ENCODE measurements at regions not wholly inside any gene's neighbourhood (a gene's known extent, or its start where the extent isn't known, plus 50 kb on each side); places are given as distances from the start of the nearest gene placed in this dataset.

GRCh38 chr2:103002954-103003353 lies 241.1 kb downstream of the TMEM182 start:
- no peaks in the 10 kb centered on the region for H3K9me3 ChIP-seq (ENCODE audit: low read length)
- ATAC-seq (no peak), FAIRE-seq (no peak), DNase-seq (ENCODE audit: low spot score) (no peak)
- no peak overlapping the region for H3K9ac ChIP-seq (ENCODE audit: insufficient read depth, low read depth, low read length)
- H3K4me2 ChIP-seq (ENCODE audit: low read depth, low read length), result no peak overlapping the region
- in situ Hi-C loops (cut with HindIII; ENCODE audit: extremely low pct_ligation_motif_present, low pct_unique_long_range_greater_than_20kb), result no loop called here
- no peak overlapping the region for H3K27ac ChIP-seq (ENCODE audit: extremely low read length, insufficient read depth, low read length)
- intact Hi-C loops (cut with micrococcal nuclease; ENCODE audit: unreplicated experiment), result no loop called here
- no peak overlapping the region for H2AFZ ChIP-seq (ENCODE audit: low read length)
- 4% methylated on average over 4 of the region's 4 CpGs for WGBS (ENCODE audit: low lambda C conversion rate)
- no peaks in the 10 kb centered on the region for H3K79me2 ChIP-seq (ENCODE audit: insufficient read depth, low read length)
- no peaks in the 10 kb centered on the region for H3K27me3 ChIP-seq (ENCODE audit: control insufficient read depth in 1 of 2, insufficient read depth in 2 of 2, low read length in 2 of 2)
- H3K4me3 ChIP-seq (replicated peaks in 1 of 3; ENCODE audit: insufficient read depth in 1 of 3, low read depth in 2 of 3, low read length in 3 of 3), result no peak overlapping the region
- ChIA-PET CTCF (ENCODE audit: low intra/inter-chr PET ratio, low total read pairs) (no interaction called here), POLR2A (no interaction called here)
- no peaks in the 10 kb centered on the region for H3K36me3 ChIP-seq (replicated peaks in 1 of 2; ENCODE audit: control insufficient read depth in 1 of 2, insufficient read depth in 2 of 2, low read length in 2 of 2)
- no peaks in the 10 kb centered on the region for H3K4me1 ChIP-seq (ENCODE audit: insufficient read depth, low read length)
- TF ChIP-seq JUNB (CRISPR knock-in tag; IDR thresholded peaks at IDR 0.05; ENCODE audit: borderline replicate concordance), result no peak
- no peak for TF ChIP-seq ZNF746 (CRISPR knock-in tag; IDR thresholded peaks at IDR 0.05)
- TF ChIP-seq ZHX1 (CRISPR knock-in tag; IDR thresholded peaks at IDR 0.05; ENCODE audit: low read depth), result no peak
- TF ChIP-seq FOXC1 (CRISPR knock-in tag; IDR thresholded peaks at IDR 0.05; ENCODE audit: borderline replicate concordance), result no peak
- no peak for TF ChIP-seq POGK (CRISPR knock-in tag; conservative IDR thresholded peaks at IDR 0.05)
- no peak for TF ChIP-seq KAT8 (CRISPR knock-in tag; IDR thresholded peaks at IDR 0.05)
- TF ChIP-seq MTERF4 (CRISPR knock-in tag; IDR thresholded peaks at IDR 0.05), result no peak
- TF ChIP-seq TMF1 (CRISPR knock-in tag; IDR thresholded peaks at IDR 0.05; ENCODE audit: low read depth), result no peak
- no peak for TF ChIP-seq ZNF547 (CRISPR knock-in tag; IDR thresholded peaks at IDR 0.05)
- no peak for TF ChIP-seq MXD4 (CRISPR knock-in tag; IDR thresholded peaks at IDR 0.05)
- no peaks in the 10 kb centered on the region for H4K20me1 ChIP-seq (ENCODE audit: insufficient read depth, low read length)
- no TSS peak for BruUV-seq (replicated peaks)
